SJCRH30 (cell line): ENCODE measurements at regions not wholly inside any gene's neighbourhood (a gene's known extent, or its start where the extent isn't known, plus 50 kb on each side); places are given as distances from the start of the nearest gene placed in this dataset.

ENCODE experiments used
- DNase-seq, 2 experiments: peaks; one replicate each; pipeline ENCODE4 v3.0.0-alpha.2; 2015 to 2020
- H3K27ac ChIP-seq: fragments of 250-450 bp; sonication (Bioruptor Pico); 2 replicates; pipeline ENCODE4 v1.5.1; 2020; ENCODE audit warnings: mild to moderate bottlenecking, moderate library complexity
- H3K27me3 ChIP-seq: fragments of 250-450 bp; sonication (Bioruptor Pico); 2 replicates; pipeline ENCODE4 v1.5.1; 2020; ENCODE audit warnings: mild to moderate bottlenecking, moderate library complexity
- H3K36me3 ChIP-seq: fragments of 250-450 bp; sonication (Bioruptor Pico); 2 replicates; pipeline ENCODE4 v1.5.1; 2020; ENCODE audit warnings: mild to moderate bottlenecking, moderate library complexity
- H3K4me1 ChIP-seq: fragments of 250-450 bp; sonication (Bioruptor Pico); 2 replicates; pipeline ENCODE4 v1.5.1; 2020; ENCODE audit warnings: mild to moderate bottlenecking, moderate library complexity
- H3K4me3 ChIP-seq: fragments of 250-450 bp; sonication (Bioruptor Pico); 2 replicates; pipeline ENCODE4 v1.5.1; 2020; ENCODE audit warnings: mild to moderate bottlenecking, moderate library complexity
- H3K9me3 ChIP-seq: fragments of 250-450 bp; sonication (Bioruptor Pico); replicated peaks from 2 replicates; pipeline ENCODE4 v1.5.1; 2020; ENCODE audit warnings: mild to moderate bottlenecking, moderate library complexity

DNA sequence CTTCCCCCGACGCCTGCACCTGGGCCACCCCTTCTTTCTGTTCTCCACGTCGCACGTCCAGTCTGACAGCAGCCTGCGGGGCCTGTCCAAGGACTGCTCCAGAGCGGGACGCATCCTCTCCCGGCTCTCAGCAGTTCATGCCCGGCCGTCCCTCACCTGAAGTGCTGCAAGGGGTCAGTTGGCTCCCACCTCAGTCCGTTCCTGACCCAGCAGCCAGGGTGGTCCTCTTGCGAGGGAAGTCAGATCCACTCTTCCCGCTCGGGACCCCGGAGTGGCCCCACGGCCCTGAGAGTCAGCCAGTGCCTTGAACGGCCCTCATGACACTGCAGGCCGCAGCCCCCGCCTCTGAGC is 249.7 kb upstream of the IRX4 start:
- Histone ChIP-seq H3K4me3 (no peak overlapping the region), H3K27me3 (no peaks in the 10 kb centered on the region), H3K4me1 (no peaks in the 10 kb centered on the region), H3K27ac (no peak overlapping the region), H3K9me3 (no peaks in the 10 kb centered on the region), H3K36me3 (no peaks in the 10 kb centered on the region)
- DNase-seq = no peak

DNA sequence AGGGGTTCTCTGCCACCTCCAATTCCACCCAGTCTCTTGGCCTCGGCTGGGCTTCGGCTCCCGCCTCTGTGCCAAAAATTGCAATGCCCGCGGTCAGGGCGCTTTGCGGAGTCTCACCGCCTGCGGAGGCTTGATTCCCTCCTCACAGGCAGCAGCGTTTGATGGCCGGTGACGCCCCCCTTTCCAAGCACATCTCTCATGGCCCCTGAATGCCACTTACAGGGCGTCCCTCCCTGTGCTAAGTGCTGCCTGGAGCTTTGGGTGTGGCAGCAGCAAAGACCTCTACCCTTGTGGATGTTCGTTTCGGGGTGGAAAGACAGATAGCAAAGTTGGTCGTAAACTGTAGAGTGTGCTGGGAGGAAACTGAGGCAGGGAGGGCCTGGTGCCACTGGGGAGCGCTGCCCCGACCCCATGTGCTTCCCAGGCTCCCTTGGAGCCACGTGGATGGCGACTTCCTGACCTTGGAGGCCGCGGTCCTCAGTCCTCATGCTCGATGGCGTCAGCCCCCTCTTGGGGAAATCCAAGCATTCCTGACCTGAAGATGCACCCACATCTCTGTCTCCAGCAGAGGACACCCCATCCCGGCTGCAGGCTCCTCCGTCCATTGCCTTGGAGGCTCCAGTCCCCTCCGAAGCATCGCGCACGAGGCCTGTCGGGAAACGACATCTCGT is 249.2 kb upstream of the IRX4 start:
- no peaks in the 10 kb centered on the region for H3K27me3 ChIP-seq
- no peak for DNase-seq
- no peak overlapping the region for H3K27ac ChIP-seq
- no peak overlapping the region for H3K4me3 ChIP-seq
- no peaks in the 10 kb centered on the region for H3K4me1 ChIP-seq
- H3K9me3 ChIP-seq = no peaks in the 10 kb centered on the region
- H3K36me3 ChIP-seq = no peaks in the 10 kb centered on the region

DNA sequence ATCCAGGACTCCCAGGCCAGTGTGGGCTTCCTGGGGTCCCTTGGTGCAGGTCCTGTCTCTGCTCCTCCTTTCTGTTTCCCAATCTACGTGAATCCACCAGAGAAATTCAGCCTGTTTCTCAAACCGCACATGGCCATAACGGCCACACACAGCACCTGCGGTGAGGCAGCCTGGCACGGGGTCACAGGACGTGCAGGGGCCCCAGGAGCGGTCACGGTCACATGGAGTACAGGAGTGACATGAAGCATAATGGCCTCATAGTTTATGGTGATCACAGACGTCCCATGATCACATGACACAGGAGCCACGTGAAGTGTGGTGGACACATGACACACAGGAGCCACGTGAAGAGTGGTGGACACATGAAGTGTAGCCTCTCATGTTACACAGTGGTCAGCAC is 248.5 kb upstream of the IRX4 start:
- Histone ChIP-seq H3K4me1 (no peaks in the 10 kb centered on the region), H3K9me3 (no peaks in the 10 kb centered on the region), H3K36me3 (no peaks in the 10 kb centered on the region), H3K27me3 (no peaks in the 10 kb centered on the region), H3K27ac (no peak overlapping the region), H3K4me3 (no peak overlapping the region)
- DNase-seq = no peak

DNA sequence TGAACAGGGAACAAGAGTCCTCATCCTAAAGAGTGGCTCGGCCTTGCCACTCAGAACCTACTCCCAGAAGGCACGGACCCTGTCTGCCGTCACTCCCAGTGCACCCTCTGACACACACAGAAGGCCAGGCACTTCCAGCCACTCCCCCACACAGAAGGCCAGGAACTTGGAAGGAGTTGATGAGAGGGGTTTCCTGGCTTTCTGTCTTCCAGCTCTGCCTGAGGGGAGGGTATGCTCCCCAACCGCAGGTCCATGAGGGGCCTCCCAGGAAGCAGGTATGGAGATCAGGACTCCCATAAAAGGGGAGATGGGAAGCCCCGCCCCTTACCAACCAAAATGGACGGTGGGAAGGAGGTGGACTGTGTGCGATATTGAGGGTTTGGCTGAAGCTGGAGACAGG is 247.6 kb upstream of the IRX4 start:
- Histone ChIP-seq H3K27ac (no peak overlapping the region), H3K4me1 (no peaks in the 10 kb centered on the region), H3K9me3 (no peaks in the 10 kb centered on the region), H3K27me3 (no peaks in the 10 kb centered on the region), H3K36me3 (no peaks in the 10 kb centered on the region), H3K4me3 (no peak overlapping the region)
- no peak for DNase-seq

DNA sequence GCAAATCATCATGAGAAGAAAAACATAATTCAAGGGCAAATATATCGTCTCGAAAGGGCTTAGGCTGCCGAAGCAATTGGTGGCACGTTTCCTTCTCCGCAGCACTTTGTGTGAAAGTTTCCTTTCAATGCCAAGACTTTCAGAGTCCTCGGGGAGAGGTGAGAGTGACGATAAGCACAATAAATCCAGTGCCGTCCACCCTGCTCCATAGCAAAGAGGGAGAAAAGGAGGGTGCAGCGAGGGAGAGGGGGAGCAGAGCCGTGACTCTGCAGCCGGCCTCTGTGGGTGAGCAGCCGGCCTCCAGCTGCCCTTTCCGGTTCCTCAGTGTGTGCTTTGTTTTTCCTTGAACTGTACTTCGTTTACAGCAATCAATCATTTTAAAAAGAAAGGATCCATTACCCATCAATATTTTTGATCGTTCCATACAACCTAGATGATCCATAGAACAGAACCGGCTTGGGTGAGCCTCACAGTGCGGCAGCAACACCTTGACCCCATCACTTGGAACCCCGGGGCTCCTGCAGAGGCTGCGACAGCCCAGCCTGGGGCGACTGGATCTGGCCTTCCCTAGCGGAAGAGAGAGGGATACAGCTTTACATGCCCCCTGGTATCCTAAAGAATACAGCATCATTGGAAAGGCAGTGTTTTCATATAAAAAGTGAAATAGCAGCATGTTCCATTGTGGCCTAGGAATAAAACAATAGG is 247.0 kb upstream of the IRX4 start:
- Histone ChIP-seq H3K9me3 (no peaks in the 10 kb centered on the region), H3K36me3 (no peaks in the 10 kb centered on the region), H3K4me3 (no peak overlapping the region), H3K27ac (no peak overlapping the region), H3K4me1 (no peaks in the 10 kb centered on the region), H3K27me3 (no peaks in the 10 kb centered on the region)
- DNase-seq = no peak

DNA sequence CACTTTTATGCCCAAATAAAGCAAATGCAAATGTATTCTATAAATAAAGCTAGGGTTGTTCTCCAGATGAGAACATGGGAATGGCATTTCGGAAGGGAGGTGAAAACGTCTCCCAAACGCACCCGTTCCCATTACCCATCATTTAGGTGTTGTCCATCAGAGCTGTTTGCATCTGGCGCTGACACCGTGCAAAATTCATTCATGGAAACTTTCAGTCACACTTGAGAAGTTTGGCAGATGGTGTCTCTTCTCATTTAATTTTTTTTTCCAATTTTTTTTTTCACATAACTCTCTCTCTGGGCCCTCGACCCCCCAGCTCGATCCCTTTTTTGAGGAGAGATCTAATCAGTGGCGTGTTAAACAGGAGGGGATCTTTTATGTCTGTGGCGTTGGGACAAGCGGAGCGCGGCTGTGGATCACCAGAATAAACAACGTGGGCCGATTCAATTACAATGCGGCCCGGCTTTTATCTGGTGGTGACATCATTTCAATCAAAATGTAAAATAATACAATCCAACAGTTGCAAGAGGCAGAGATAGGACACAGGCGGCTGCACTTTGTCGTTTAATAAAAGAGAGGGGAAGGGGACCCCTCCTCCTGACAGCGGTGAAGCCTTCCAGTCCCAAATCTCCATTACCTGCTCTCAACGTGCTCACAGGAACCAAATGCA is 246.1 kb upstream of the IRX4 start:
- peak in 1 of 2 experiments; percentile 4 for DNase-seq
- Histone ChIP-seq H3K27me3 (no peaks in the 10 kb centered on the region), H3K4me1 (no peaks in the 10 kb centered on the region), H3K4me3 (no peak overlapping the region), H3K9me3 (no peaks in the 10 kb centered on the region), H3K36me3 (no peaks in the 10 kb centered on the region), H3K27ac (no peak overlapping the region)

DNA sequence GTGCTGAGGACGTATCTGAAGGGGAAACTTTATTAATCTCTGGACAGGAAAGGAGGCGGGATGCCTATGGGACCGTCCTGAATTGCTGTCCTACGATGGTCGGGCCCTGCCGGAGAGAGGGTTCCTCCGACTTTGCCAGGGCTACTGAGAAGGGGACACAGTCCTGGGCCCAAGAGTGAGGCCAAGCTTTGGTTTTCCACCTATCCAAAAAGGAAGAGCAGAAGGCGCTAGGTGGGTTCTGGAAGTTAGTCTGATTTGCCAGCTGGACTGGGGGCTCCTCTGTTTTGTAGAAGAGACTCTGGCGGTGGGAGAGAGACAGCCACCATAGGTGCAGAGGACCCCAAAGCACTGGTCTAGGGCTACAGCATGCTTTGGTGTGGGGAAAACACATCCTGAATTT is 243.8 kb upstream of the IRX4 start:
- H3K27ac ChIP-seq = no peak overlapping the region
- no peaks in the 10 kb centered on the region for H3K27me3 ChIP-seq
- DNase-seq = no peak
- H3K36me3 ChIP-seq = no peaks in the 10 kb centered on the region
- no peak overlapping the region for H3K4me3 ChIP-seq
- no peaks in the 10 kb centered on the region for H3K4me1 ChIP-seq
- H3K9me3 ChIP-seq = no peaks in the 10 kb centered on the region

DNA sequence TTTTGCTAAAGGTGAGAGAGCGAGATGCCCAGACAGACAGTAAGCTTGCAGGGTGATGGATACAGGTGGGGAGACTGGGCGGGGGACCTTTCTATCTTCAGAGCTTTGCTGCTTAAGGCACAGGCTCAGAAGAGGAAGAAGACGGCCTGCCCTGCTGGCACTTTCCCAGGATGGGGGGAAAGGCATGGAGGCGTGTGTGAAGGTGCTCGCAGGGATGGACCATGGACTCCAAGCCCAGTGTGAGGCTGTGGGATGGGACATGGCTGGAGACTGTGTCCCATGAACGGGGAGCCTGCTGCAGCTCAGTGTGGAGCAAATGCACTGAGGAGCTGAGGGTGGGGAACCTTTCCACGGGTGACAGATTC is 243.2 kb upstream of the IRX4 start:
- Histone ChIP-seq H3K27ac (no peak overlapping the region), H3K27me3 (no peaks in the 10 kb centered on the region), H3K4me3 (no peak overlapping the region), H3K36me3 (no peaks in the 10 kb centered on the region), H3K9me3 (no peaks in the 10 kb centered on the region), H3K4me1 (no peaks in the 10 kb centered on the region)
- DNase-seq = no peak

DNA sequence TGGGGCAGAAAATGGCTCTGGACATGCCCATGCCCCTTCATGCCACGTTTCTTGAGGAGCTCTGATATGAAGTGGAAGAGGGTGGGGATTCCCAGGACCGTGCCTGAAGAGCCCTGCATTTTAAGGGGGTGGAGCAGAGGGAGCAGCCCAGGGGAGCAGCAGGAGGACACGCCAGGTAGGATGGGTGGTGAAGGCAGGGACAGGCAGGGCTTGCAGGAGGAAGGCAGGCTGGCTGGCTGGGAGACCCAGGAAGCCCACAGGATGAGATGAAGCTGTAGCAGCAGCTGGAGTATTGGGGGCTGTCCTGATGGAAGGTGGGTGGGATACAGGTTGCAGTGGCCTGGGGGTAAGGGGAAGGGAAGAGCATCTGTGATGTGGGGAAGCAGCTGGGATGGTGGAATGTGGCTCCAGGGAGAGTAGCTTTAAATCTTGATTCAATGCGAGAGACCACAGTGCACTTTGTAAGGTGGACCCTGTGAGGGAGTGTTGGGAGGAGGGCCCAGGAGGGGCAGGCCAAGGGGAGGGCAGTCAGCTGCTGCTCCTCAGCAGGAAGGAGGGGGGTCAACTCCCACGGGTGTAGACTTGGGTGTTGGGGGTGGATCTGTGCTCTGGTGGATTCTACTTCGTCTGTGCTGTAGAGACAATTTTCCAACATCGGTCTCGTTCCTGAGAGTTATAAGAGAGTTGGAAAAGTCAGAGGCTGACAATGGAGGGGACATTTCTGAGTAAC is 242.6 kb upstream of the IRX4 start:
- no peaks in the 10 kb centered on the region for H3K9me3 ChIP-seq
- no peak overlapping the region for H3K4me3 ChIP-seq
- DNase-seq = no peak
- H3K36me3 ChIP-seq = no peaks in the 10 kb centered on the region
- H3K27ac ChIP-seq = no peak overlapping the region
- H3K4me1 ChIP-seq = no peaks in the 10 kb centered on the region
- H3K27me3 ChIP-seq = no peaks in the 10 kb centered on the region

DNA sequence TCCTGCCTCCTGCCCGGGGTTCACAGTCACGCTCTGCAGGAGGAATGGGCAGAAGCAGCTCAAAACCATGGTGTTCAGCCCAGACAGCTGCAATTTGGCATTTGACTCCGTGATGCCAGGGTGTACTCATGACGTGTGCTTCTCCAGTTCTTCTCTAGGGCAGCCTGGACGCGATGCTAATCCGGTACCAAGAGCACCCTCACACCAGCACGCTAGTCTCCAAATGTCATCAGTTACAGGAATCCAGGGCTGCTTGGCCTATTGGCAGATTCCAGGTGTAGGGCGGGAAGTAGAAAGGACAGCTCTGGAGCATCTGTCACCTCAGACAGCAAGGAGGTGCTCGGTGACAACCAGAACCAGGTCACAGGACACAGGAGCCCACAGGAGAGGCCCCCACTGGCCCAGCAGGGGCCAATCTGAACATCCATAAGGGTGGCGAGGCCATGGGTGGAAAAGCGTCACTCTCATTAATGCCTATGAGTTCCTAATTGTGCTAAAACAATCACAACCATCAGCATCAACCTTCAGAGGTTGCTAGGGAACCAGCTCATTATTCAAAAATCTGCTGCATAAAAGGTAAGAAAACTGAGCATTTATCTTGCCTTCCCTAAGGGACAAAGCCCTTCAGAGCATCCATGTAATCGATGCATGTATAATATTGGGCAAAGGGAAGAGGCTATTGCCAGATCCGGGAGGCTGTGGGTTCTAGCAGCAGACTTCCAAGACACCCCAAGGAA is 241.9 kb upstream of the IRX4 start:
- Histone ChIP-seq H3K27ac (no peak overlapping the region), H3K4me3 (no peak overlapping the region), H3K4me1 (no peaks in the 10 kb centered on the region), H3K27me3 (no peaks in the 10 kb centered on the region), H3K9me3 (no peaks in the 10 kb centered on the region), H3K36me3 (no peaks in the 10 kb centered on the region)
- no peak for DNase-seq

DNA sequence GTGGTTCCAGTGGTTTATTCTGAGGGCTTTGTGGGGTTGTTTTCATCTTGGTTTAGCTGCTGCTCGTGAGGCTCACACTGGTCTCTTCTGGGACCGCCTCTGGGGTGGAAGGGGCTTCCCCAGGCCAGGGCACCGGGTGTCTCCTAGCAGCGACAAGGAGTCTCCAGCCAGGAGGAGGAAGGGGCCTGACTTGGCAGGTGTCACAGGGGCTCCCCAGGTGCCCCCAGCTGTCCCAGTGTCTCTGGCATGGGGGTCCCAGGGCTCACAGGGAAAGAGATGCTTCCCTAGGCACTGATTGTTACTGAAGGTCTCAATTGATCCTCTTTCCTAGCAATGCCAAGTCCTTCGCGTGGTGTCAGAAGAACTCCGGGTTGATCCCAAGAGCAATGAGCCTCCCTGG is 241.1 kb upstream of the IRX4 start:
- no peaks in the 10 kb centered on the region for H3K36me3 ChIP-seq
- H3K4me3 ChIP-seq = no peak overlapping the region
- no peak for DNase-seq
- H3K27me3 ChIP-seq = no peaks in the 10 kb centered on the region
- H3K9me3 ChIP-seq = no peaks in the 10 kb centered on the region
- H3K27ac ChIP-seq = no peak overlapping the region
- H3K4me1 ChIP-seq = no peaks in the 10 kb centered on the region

DNA sequence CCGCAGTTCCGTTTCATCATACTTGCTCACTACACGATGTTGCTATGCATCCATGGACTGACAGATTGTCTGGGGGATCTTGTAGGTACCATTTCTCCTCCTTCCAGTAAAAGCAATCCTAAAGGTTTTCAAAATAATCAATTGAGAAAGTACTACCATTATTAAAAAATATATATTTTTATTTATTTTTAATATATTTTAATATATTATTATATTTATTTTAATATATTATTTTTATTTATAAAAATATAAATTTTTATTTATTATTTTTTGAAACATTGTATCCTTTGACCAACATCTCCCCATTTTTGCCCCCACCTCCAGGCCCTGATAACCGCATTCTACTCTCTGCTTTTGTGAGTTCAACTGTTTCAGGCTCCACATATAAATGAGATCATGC is 237.6 kb upstream of the IRX4 start:
- Histone ChIP-seq H3K4me1 (no peaks in the 10 kb centered on the region), H3K27me3 (no peaks in the 10 kb centered on the region), H3K36me3 (no peaks in the 10 kb centered on the region), H3K9me3 (no peaks in the 10 kb centered on the region), H3K4me3 (no peak overlapping the region), H3K27ac (no peak overlapping the region)
- no peak for DNase-seq

DNA sequence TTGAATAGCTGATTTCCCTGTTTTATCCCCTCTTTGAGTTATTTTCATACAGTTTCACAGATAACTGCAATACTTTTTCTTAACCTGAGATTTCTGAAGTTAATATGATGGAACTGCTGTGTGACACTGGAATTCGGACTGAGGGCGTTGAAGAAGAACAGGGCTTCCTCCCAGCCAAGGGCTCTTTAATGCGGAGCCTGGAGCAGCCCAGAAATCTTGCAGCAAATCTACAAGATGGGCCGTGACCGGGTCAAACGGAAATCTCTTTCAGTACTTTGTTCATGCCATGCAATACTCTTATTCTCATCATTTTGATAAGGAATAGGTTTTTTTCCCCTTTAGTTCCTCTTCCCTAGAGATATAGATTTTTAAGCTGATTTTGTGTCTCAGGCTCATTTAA is 236.8 kb upstream of the IRX4 start:
- H3K36me3 ChIP-seq = no peaks in the 10 kb centered on the region
- H3K9me3 ChIP-seq = no peaks in the 10 kb centered on the region
- no peaks in the 10 kb centered on the region for H3K4me1 ChIP-seq
- no peaks in the 10 kb centered on the region for H3K27me3 ChIP-seq
- no peak overlapping the region for H3K27ac ChIP-seq
- no peak overlapping the region for H3K4me3 ChIP-seq
- DNase-seq = no peak

DNA sequence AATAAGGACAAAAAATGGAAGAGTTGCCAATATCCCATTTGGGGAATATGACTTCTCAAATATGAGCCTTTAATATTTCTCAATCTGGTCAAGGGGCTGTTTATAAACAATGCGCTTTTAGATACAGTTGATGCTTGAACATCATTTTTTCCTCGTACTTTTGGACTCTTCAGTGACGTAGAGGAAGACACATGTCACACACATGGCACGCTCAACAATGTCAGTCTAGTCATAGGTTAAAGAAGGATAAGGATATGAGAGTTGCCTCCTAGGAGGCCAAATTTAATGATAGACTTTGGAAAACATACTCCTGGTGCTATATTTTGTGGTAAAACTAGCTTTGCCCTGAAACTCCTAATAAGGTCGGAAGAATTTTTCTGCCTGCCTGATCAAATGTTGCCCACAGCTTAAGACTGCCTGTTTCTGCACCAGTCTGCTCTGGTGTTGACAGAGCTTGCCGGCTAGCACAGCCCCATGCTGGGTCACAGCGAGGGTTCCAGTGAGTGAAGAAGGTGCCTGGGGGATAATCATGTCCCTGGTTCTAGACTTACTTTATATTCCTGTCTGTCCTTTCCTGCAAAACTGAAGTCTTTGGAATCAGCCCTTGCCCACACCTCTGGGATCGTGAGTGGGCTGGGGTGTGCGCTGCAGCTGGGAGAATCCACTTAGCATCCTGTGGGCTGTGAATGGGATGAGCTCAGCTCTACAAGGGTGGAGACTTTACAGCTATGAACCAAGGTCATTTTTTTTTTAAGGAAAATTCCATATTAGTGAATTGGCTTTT is 230.8 kb upstream of the IRX4 start:
- H3K27ac ChIP-seq = no peak overlapping the region
- no peak for DNase-seq
- H3K4me3 ChIP-seq = no peak overlapping the region
- H3K36me3 ChIP-seq = no peaks in the 10 kb centered on the region
- no peaks in the 10 kb centered on the region for H3K9me3 ChIP-seq
- H3K27me3 ChIP-seq = no peaks in the 10 kb centered on the region
- H3K4me1 ChIP-seq = no peaks in the 10 kb centered on the region
